Fibroblast of peridontal ligament (primary cell): ENCODE measurements at regions not wholly inside any gene's neighbourhood (a gene's known extent, or its start where the extent isn't known, plus 50 kb on each side); places are given as distances from the start of the nearest gene placed in this dataset.

Source experiments
- DNase-seq: peaks from one replicate; pipeline ENCODE4 v3.0.0-alpha.2; 2010; ENCODE audit errors: extremely low read depth

DNA sequence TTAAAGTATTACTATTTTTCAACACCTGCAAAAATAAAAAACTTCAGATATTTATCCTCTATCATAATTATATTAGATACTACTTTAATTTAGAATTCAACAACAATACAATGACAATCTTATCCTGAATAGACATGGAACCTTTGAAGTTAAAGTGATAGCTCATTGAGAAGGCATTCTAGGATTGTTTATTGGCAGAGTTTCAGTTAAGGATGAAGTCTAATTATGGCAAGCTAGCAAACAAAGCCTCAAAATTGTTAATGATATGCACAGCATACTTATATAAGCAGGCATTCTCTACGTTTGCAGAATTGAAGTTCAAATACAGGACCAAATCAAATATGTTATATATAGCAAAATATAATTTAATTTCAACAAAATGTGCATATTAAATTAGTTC lies 91.2 kb upstream of the ABI3BP start:
- DNase-seq: peak; percentile 32

GRCh38 chr3:101081999-101082398 lies 88.8 kb upstream of the ABI3BP start:
- DNase-seq: peak; percentile 84

DNA sequence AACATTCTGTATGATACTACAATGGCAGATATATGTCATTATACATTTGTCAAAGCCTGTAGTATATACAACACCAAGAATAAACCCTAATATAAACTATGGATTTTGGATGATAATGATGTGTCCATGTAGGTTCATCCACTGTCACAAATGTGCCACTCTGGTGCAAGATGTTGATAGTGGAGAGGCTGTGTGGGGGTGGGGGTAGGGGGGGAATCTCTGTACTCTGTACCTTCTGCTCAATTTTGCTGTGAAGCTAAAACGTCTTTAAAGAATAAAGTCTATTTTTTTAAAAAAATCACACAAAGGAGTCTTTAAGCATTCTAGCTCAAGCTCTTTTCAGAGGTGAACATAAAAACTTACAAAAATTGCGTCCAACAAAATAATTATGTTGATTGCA lies 88.2 kb upstream of the ABI3BP start:
- no peak for DNase-seq

GRCh38 chr3:101077361-101078011 lies 84.3 kb upstream of the ABI3BP start:
- peak; percentile 49 for DNase-seq

DNA sequence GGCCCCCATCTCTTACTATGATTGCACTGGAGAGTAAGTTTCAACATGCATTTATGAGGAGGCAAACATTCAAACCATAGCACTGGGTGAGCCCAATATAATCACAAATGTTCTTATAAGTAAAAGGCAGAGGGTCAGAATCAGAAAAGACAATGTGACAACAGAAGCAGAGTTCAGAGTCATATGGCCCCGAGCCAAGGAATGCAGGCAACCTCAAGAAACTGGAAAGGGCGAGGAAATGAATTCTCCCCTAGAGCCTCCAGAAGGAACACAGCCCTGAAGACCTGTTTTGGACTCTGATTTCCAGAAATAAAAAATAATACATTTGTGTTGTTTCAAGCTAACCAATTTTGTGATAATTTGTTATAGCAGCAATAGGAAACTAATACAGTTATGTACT lies 81.3 kb upstream of the ABI3BP start:
- no peak for DNase-seq

GRCh38 chr3:101072300-101072699 lies 79.1 kb upstream of the ABI3BP start:
- peak; percentile 17 for DNase-seq

- DNase-seq: no peak
Measured at GRCh38 chr3:101070799-101071121, 77.5 kb upstream of the ABI3BP start.

DNA sequence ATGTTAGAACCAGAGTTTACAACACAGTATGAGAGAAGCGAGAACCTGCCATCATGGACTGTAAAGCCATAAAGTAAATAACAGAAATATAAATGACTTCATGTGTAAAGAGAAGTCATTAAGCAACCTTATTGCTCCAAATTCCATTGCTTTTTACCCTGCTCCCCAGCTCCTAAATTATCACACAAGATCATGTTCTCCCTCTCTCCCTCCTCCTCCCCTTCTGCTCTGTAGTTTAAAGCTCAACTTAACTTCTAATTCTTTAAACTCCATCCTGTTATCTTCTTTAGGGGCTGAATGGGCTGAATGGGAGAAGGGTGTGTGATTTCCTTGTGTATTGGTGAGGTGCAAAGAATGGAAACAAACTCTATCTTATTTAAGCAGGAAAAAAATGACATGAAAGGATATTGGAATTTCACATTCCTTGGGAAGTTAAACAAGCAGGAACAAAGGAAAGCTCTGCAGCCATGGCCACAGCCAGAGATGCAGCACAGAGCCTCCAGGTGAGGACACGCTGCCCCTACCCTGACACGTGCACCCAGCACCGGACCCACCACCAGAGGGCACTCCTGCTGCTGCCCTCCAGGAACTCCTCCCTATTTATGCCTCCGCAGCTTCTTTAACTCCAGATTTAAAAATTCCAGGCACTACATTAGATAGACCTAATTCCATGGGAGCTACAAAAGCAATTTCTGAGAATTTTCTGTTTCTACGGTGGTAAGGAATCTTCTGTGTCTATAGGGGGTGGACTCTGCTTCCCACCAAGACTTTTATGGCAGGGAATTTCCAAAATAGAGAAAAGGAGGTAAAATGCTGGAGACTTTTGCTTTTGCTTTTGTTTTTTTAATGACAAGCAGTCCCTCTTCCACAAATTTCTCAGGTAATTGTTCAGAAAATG lies 76.9 kb upstream of the ABI3BP start:
- peak; percentile 40 for DNase-seq

DNA sequence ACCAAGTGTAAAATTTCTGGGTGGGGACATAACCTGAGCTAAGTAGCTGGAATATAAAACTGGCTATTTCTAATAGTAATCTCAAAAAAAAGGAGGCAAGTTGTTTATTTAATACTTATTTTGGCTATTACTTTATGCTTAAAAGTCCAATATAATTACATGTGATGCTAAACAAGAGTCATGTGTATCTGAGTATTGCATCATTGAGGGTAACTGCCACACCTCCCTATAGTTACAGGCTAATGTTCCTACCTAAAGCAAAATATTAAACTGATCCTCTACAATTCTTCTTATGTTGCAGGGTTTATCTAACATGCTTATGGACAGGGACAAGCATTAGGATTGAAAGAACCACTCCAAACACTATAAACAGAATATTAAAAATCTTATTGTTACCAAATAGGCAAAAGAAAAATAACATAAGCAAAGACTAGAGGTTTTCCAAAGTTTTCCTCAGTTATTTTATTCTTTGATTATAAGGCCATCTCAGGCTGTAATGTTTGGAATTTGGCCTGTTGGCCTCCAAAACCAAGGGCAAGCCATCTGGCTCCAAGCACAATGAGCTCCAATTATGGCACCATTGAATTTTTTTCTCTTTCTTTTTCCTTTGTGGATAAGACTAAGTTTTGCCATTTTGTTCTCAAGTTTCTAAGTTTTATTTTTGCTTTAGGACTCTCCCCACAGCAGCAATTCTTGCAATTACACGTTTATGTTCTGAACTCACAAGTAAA lies 75.8 kb upstream of the ABI3BP start:
- peak; percentile 70 for DNase-seq

GRCh38 chr3:101066711-101067129 lies 73.5 kb upstream of the ABI3BP start:
- peak; percentile 82 for DNase-seq

GRCh38 chr3:101065962-101066361 lies 72.7 kb upstream of the ABI3BP start:
- DNase-seq: peak; percentile 95

- DNase-seq: peak; percentile 39
Measured at GRCh38 chr3:101063401-101063800, 70.2 kb upstream of the ABI3BP start.

- DNase-seq: no peak
Measured at GRCh38 chr3:101061312-101061711, 68.1 kb upstream of the ABI3BP start.

GRCh38 chr3:101050866-101051265 lies 57.6 kb upstream of the ABI3BP start:
- no peak for DNase-seq

GRCh38 chr3:101050046-101050445 lies 56.8 kb upstream of the ABI3BP start:
- DNase-seq: no peak

- no peak for DNase-seq
Measured at GRCh38 chr3:101049532-101049931, 56.3 kb upstream of the ABI3BP start.

- no peak for DNase-seq
Measured at GRCh38 chr3:101043687-101044078, 50.5 kb upstream of the ABI3BP start.

GRCh38 chr3:101042996-101043686 lies 49.9 kb upstream of the ABI3BP start:
- peak; percentile 70 for DNase-seq
